ENCODE measurements at regions not wholly inside any gene's neighbourhood (a gene's known extent, or its start where the extent isn't known, plus 50 kb on each side); places are given as distances from the start of the nearest gene placed in this dataset.

DNA sequence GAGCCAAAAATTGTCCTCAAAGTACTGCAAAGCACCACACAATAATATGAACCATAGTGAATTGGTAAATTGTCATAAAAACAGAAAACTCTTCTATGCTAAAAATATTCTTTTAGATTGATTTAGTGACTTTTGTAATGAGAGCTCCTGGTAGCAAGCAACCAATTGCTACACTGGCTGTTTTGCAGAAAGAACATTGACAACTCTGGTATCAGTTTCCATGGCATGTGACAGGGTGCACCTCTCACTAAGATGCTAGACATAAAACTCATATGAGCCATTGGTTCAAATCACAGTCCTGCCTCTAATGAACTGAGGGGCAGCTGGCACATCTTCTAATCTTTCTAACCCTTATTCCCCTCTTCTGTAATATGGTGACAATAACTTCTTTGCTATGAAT, 212.2 kb downstream of the HS3ST1 start:
- Histone ChIP-seq H3K36me3 (ENCODE audit: insufficient read depth, low read length) (no peaks in the 10 kb centered on the region), H3K9ac (ENCODE audit: low read depth, low read length) (no peak overlapping the region), H3K27ac (ENCODE audit: low read depth, low read length) (no peak overlapping the region), H3K27me3 (ENCODE audit: insufficient read depth, low read length) (no peaks in the 10 kb centered on the region), H3K4me3 (ENCODE audit: low read length) (no peak overlapping the region), H3K9me3 (ENCODE audit: insufficient read depth, low read depth, low read length) (no peaks in the 10 kb centered on the region), H3K4me1 (ENCODE audit: insufficient read depth, low read length) (no peaks in the 10 kb centered on the region)

DNA sequence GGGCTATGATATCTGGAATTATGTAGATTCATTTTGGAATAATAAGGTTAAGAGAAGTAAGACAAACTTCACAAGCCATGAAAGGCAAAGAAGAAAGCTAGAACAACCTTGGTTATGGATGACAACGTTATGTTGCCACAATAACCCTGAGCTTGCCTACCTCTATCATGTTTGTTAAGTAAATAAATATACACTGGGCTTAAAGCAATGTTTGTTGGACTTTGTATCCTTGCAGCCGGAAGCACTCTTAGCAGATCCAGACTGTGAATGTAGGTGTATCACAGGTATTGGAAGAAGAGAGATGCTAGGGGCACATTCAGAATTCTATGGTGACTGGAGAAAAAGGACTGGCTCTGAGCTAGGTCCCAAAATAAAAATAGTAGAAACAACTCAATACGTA, 214.4 kb downstream of the HS3ST1 start:
- no peak overlapping the region for H3K9ac ChIP-seq (ENCODE audit: low read depth, low read length)

DNA sequence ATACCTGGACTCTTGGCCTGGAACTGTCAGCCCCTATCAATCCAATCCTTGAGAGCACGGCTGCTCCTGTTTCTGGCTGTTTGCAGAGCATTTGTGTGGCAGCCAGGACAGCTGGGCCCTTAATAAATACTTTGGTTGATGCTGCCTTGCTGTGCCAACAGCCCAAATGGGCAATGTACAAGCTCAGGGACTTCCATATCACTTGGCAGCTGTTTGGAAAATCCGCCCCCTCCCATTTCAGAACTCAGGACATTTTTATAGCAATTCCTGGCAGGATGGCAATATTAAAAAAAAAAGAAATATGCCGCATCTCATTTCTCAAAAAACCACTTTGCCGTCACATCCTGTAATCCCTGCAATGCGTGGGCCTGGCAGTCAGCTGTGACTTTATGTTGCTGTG, 218.9 kb downstream of the HS3ST1 start:
- Histone ChIP-seq H3K36me3 (ENCODE audit: insufficient read depth, low read length) (no peaks in the 10 kb centered on the region), H3K9me3 (ENCODE audit: insufficient read depth, low read depth, low read length) (peaks cover 13% of the 10 kb centered on the region; the same call in 1 of the 2 replicates), H3K27me3 (ENCODE audit: insufficient read depth, low read length) (no peaks in the 10 kb centered on the region), H3K4me3 (ENCODE audit: low read length) (no peak overlapping the region), H3K27ac (ENCODE audit: low read depth, low read length) (no peak overlapping the region), H3K4me1 (ENCODE audit: insufficient read depth, low read length) (no peaks in the 10 kb centered on the region), H3K9ac (ENCODE audit: low read depth, low read length) (no peak overlapping the region)
- 93% methylated on average over 5 of the region's 5 CpGs for WGBS

More for the DNA sequence above, 214.4 kb downstream of the HS3ST1 start:
- no peak overlapping the region for H3K27ac ChIP-seq (ENCODE audit: low read depth, low read length)
- H3K4me3 ChIP-seq (ENCODE audit: low read length): no peak overlapping the region
- H3K36me3 ChIP-seq (ENCODE audit: insufficient read depth, low read length): no peaks in the 10 kb centered on the region
- no peaks in the 10 kb centered on the region for H3K4me1 ChIP-seq (ENCODE audit: insufficient read depth, low read length)
- no peaks in the 10 kb centered on the region for H3K27me3 ChIP-seq (ENCODE audit: insufficient read depth, low read length)
- H3K9me3 ChIP-seq (ENCODE audit: insufficient read depth, low read depth, low read length): no peaks in the 10 kb centered on the region
- 91% methylated on average over 3 of the region's 3 CpGs for WGBS

DNA sequence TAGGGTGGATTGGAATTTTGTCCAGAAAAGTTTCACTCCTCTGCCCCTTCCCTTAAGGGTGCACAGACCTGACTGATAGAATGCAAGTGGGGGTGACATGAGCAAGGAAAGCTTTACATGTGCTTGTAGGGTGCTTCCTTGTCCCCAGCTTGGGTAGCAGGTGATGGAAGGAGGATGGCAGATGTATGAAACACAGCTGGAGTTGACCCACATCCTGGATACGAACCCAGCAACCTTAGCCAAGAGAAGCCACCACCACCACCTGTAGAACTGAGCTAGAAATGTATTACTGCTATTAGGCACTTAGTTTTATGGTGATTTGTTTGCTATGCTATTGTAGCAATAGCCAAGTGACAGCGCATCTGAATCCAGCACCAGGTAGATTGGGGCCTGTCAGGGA, 227.4 kb downstream of the HS3ST1 start:
- H3K9ac ChIP-seq (ENCODE audit: low read depth, low read length): no peak overlapping the region
- peaks cover 11% of the 10 kb centered on the region for H3K4me1 ChIP-seq (ENCODE audit: insufficient read depth, low read length)
- H3K27ac ChIP-seq (ENCODE audit: low read depth, low read length): no peak overlapping the region
- H3K36me3 ChIP-seq (ENCODE audit: insufficient read depth, low read length): no peaks in the 10 kb centered on the region
- no peak overlapping the region for H3K4me3 ChIP-seq (ENCODE audit: low read length)
- no peaks in the 10 kb centered on the region for H3K27me3 ChIP-seq (ENCODE audit: insufficient read depth, low read length)
- no peaks in the 10 kb centered on the region for H3K9me3 ChIP-seq (ENCODE audit: insufficient read depth, low read depth, low read length)
- 97% methylated on average over 1 of the region's 2 CpGs for WGBS

DNA sequence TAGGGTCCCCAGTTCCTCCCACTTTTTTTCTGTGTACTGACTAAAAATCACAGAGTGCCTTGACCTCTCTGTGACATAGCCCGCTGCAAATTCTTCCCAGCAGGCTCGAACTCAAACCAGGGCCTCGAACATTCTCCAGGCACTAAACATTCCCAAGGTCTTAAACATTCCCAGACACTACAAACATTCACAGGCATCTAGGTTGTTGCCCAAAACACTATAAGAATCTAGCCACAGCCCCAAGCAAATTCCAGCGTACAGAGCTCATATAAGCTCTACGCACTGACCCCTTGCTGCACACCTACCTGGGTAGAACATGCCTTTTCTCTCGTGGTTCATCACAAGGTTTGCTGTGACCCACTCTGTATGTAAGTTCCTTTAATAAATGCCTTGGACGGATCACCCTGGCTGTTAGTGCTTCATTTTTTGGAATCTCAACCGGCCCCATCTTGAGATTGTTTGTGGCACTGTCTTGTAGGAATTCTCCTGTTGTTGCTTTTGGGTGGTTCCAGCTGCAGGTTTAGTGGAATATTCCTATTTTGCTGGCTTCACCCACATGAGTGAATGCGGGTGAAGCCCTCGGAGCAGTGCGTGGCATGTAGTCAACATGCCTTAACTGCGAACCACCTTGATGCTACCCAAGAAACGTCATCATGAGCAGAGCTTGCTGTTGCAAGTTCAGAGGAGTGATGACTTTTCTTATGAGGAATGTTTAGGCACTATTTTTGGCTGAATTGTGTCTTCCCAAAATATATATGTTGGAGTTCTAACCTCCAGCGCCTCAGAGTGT, 230.0 kb downstream of the HS3ST1 start:
- Histone ChIP-seq H3K9me3 (ENCODE audit: insufficient read depth, low read depth, low read length) (no peaks in the 10 kb centered on the region), H3K27me3 (ENCODE audit: insufficient read depth, low read length) (no peaks in the 10 kb centered on the region), H3K27ac (ENCODE audit: low read depth, low read length) (no peak overlapping the region), H3K4me1 (ENCODE audit: insufficient read depth, low read length) (peaks cover 11% of the 10 kb centered on the region), H3K9ac (ENCODE audit: low read depth, low read length) (no peak overlapping the region), H3K36me3 (ENCODE audit: insufficient read depth, low read length) (no peaks in the 10 kb centered on the region), H3K4me3 (ENCODE audit: low read length) (no peak overlapping the region)
- 93% methylated on average over 14 of the region's 14 CpGs for WGBS

DNA sequence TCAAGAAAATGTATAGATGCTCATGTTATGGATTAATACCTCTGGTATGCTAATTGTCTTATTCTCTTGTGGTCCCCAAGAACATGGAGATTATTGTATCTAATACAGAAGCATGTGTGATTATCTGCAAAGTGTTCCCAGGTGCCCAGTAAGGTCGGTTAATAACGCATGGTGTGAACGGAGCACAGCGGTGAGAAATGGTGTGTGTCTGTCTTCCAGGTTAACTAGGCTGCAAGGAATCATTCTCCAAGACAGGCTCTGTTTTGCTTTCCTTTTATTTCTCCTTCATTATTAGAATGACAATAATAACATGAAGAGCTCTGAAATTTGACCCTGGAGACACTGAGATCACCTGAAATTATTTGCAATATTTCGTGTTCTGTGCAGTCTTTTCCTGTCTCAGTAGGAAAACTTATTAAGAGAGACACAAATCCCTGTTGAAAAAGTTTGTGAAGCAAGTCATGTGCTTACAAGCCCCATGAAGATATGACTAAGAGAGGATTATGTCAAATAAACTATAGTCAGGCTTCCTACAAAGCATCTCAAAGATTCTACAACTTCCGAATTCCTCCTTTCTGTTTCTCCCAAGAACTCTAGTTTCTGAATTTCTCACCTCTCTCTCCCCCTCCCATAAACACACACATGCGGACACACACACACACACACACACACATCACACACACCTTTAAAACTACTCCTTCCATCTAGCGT, 230.9 kb downstream of the HS3ST1 start:
- no peaks in the 10 kb centered on the region for H3K36me3 ChIP-seq (ENCODE audit: insufficient read depth, low read length)
- no peak overlapping the region for H3K4me3 ChIP-seq (ENCODE audit: low read length)
- peaks cover 11% of the 10 kb centered on the region for H3K4me1 ChIP-seq (ENCODE audit: insufficient read depth, low read length)
- WGBS: 90% methylated on average over 8 of the region's 8 CpGs
- H3K27me3 ChIP-seq (ENCODE audit: insufficient read depth, low read length): no peaks in the 10 kb centered on the region
- H3K27ac ChIP-seq (ENCODE audit: low read depth, low read length): no peak overlapping the region
- H3K9me3 ChIP-seq (ENCODE audit: insufficient read depth, low read depth, low read length): no peaks in the 10 kb centered on the region
- H3K9ac ChIP-seq (ENCODE audit: low read depth, low read length): no peak overlapping the region

DNA sequence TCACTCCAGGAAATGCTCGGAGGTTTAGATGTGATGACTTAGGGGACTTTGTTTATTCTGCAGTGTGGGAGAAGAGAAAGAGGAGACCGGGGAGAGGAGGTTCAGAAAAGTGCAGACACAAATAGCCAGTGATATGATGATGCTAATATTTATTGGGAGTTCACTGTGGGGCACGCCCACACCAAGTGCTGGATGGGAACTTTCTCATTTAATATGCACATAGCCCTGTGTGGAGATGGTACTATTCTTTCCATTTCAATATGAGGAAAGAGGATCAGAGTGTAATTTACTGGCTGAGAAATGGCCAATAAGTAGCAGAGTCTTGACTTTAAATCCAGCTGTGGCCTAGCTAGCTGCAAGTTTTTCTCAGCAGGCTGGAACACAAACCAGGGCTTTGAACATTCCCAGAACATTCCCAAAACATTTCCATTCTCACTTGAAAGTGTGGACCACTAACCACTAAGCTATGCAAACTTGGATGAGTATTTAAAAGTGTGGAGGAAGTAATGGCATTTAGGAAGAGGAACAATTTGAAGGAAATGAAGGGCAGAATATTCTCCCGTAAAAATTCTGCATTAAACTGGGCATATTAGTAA, 231.7 kb downstream of the HS3ST1 start:
- Histone ChIP-seq H3K4me3 (ENCODE audit: low read length) (no peak overlapping the region), H3K4me1 (ENCODE audit: insufficient read depth, low read length) (peaks cover 11% of the 10 kb centered on the region), H3K27me3 (ENCODE audit: insufficient read depth, low read length) (no peaks in the 10 kb centered on the region), H3K9ac (ENCODE audit: low read depth, low read length) (no peak overlapping the region), H3K27ac (ENCODE audit: low read depth, low read length) (no peak overlapping the region), H3K9me3 (ENCODE audit: insufficient read depth, low read depth, low read length) (no peaks in the 10 kb centered on the region), H3K36me3 (ENCODE audit: insufficient read depth, low read length) (no peaks in the 10 kb centered on the region)
- 89% methylated on average over 4 of the region's 4 CpGs for WGBS

DNA sequence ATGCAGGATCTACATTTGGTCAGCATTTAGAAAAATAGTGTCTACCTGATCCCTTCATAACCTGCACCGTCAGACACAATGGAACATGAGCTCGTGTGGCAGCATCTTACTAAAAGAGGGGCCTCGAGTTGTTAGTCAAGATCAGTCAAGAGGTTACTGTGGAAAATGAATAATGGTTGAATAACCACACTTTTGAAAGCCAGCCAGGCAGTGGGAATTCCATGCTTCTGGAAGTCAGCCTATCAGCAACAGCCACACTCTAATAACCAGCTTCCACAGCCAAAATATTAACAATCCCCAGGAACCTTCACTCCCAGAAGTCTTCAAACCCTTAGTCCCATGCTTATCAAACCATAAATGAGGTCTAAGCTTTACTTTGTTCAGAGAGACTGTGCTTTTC, 234.3 kb downstream of the HS3ST1 start:
- 91% methylated on average over 3 of the region's 3 CpGs for WGBS
- no peak overlapping the region for H3K27ac ChIP-seq (ENCODE audit: low read depth, low read length)
- no peaks in the 10 kb centered on the region for H3K36me3 ChIP-seq (ENCODE audit: insufficient read depth, low read length)
- H3K9me3 ChIP-seq (ENCODE audit: insufficient read depth, low read depth, low read length): no peaks in the 10 kb centered on the region
- no peak overlapping the region for H3K4me3 ChIP-seq (ENCODE audit: low read length)
- no peak overlapping the region for H3K9ac ChIP-seq (ENCODE audit: low read depth, low read length)
- H3K4me1 ChIP-seq (ENCODE audit: insufficient read depth, low read length): peaks cover 11% of the 10 kb centered on the region
- no peaks in the 10 kb centered on the region for H3K27me3 ChIP-seq (ENCODE audit: insufficient read depth, low read length)

DNA sequence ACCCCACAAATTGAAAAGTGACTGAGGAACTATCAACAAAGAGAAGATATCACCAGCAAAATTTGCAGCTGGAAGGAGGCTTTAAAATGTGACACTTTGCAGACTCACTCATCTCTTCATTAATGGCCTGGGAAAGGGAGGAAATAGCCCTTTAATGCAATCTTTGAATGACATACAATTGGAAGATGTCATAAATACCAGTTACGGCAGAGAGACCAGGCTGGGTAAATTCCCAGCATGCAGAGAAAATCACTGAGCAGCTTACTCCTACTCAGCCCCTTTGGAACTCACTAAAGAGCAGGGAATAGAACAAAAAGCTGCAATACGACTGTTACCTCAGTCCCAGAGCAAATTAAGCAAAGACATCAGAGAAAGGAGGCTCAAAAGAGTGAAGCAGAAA, 238.9 kb downstream of the HS3ST1 start:
- H3K9ac ChIP-seq (ENCODE audit: low read depth, low read length): no peak overlapping the region
- WGBS: 81% methylated on average over 2 of the region's 2 CpGs

DNA sequence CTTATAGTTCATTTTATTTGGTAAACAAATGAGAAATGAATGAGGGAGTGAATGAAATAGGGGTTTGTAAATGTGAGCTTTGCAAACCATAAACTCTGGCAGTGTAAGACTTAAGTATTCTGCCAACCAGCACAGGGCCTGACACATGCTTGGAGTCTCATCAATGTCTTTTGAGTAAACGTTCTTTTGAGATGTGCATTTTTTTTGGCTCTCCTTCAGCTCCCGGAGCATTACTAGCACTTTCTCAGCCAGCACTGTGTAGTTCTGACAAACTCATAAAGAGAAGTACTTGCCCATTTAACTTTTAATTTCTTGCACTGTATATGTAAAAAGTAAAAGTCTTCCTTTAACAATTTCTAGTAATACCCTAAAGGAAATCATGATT, 245.3 kb downstream of the HS3ST1 start:
- Histone ChIP-seq H3K4me1 (ENCODE audit: insufficient read depth, low read length) (no peaks in the 10 kb centered on the region), H3K4me3 (ENCODE audit: low read length) (no peak overlapping the region), H3K27ac (ENCODE audit: low read depth, low read length) (no peak overlapping the region), H3K27me3 (ENCODE audit: insufficient read depth, low read length) (no peaks in the 10 kb centered on the region), H3K36me3 (ENCODE audit: insufficient read depth, low read length) (no peaks in the 10 kb centered on the region), H3K9ac (ENCODE audit: low read depth, low read length) (no peak overlapping the region), H3K9me3 (ENCODE audit: insufficient read depth, low read depth, low read length) (no peaks in the 10 kb centered on the region)
- 96% methylated on average over 2 of the region's 2 CpGs for WGBS

More for the DNA sequence above, 238.9 kb downstream of the HS3ST1 start:
- no peak overlapping the region for H3K27ac ChIP-seq (ENCODE audit: low read depth, low read length)
- H3K9me3 ChIP-seq (ENCODE audit: insufficient read depth, low read depth, low read length): no peaks in the 10 kb centered on the region
- no peaks in the 10 kb centered on the region for H3K27me3 ChIP-seq (ENCODE audit: insufficient read depth, low read length)
- H3K4me1 ChIP-seq (ENCODE audit: insufficient read depth, low read length): no peaks in the 10 kb centered on the region
- no peaks in the 10 kb centered on the region for H3K36me3 ChIP-seq (ENCODE audit: insufficient read depth, low read length)
- H3K4me3 ChIP-seq (ENCODE audit: low read length): no peak overlapping the region

DNA sequence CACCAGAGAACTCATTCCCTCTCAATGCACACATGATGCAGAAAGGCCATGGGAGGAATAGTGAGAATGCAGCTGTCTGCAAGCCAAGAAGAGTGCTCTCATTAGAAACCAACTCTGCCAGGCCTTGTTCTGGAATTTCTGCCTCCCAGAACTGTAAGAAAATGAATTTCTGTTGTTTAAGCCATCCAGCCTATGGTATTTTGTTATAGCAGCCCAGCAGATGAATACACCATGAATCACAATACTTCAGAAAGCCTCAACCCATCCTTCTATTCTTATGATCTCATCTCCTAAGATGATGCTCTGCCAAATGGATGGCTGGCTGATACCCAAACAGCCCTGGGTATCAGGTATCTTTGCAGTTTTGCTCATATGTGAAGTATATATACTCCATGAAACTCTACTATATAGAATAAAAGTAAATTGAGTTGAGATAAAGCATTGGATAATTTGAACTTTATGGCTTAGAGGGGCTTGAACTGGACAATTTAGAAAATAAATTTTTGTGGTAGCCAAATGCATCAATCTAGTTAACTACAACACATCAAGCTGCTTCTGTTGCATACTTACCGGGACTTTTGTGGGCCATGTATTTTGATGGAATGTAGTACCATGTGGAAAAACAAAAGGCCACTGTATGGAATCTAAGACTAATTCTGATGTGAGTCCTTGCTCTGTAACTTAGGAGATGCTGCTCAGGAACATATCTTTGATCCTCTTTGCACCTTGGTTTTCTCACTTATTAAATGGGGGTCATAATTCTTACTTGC, 245.9 kb downstream of the HS3ST1 start:
- 95% methylated on average over 1 of the region's 1 CpG for WGBS
- Histone ChIP-seq H3K36me3 (ENCODE audit: insufficient read depth, low read length) (no peaks in the 10 kb centered on the region), H3K4me3 (ENCODE audit: low read length) (no peak overlapping the region), H3K27ac (ENCODE audit: low read depth, low read length) (no peak overlapping the region), H3K27me3 (ENCODE audit: insufficient read depth, low read length) (no peaks in the 10 kb centered on the region), H3K9ac (ENCODE audit: low read depth, low read length) (no peak overlapping the region), H3K9me3 (ENCODE audit: insufficient read depth, low read depth, low read length) (no peaks in the 10 kb centered on the region), H3K4me1 (ENCODE audit: insufficient read depth, low read length) (no peaks in the 10 kb centered on the region)
